ENCODE measurements at regions not wholly inside any gene's neighbourhood (a gene's known extent, or its start where the extent isn't known, plus 50 kb on each side); places are given as distances from the start of the nearest gene placed in this dataset.

GRCh38 chr10:64959116-64959515 lies 1437.9 kb downstream of the REEP3 start:
- no peak overlapping the region for H3K4me3 ChIP-seq (ENCODE audit: low read depth, low read length)
- TF ChIP-seq CTCF (IDR thresholded peaks at IDR 0.05; ENCODE audit: insufficient read depth, low read depth, low read length), result no peak
- DNase-seq (ENCODE audit: low read depth), result no peak

GRCh38 chr10:64959883-64960282 lies 1438.7 kb downstream of the REEP3 start:
- TF ChIP-seq CTCF (IDR thresholded peaks at IDR 0.05; ENCODE audit: insufficient read depth, low read depth, low read length), result no peak
- no peak overlapping the region for H3K4me3 ChIP-seq (ENCODE audit: low read depth, low read length)
- DNase-seq (ENCODE audit: low read depth), result no peak

- no peak for DNase-seq (ENCODE audit: low read depth)
- H3K4me3 ChIP-seq (ENCODE audit: low read depth, low read length), result no peak overlapping the region
- no peak for TF ChIP-seq CTCF (IDR thresholded peaks at IDR 0.05; ENCODE audit: insufficient read depth, low read depth, low read length)
Observed at GRCh38 chr10:64973391-64973790, 1452.2 kb downstream of the REEP3 start.

GRCh38 chr10:64976150-64976549 lies 1454.9 kb downstream of the REEP3 start:
- no peak overlapping the region for H3K4me3 ChIP-seq (ENCODE audit: low read depth, low read length)
- no peak for DNase-seq (ENCODE audit: low read depth)
- TF ChIP-seq CTCF (IDR thresholded peaks at IDR 0.05; ENCODE audit: insufficient read depth, low read depth, low read length), result no peak

- DNase-seq (ENCODE audit: low read depth), result no peak
- no peak for TF ChIP-seq CTCF (IDR thresholded peaks at IDR 0.05; ENCODE audit: insufficient read depth, low read depth, low read length)
- no peak overlapping the region for H3K4me3 ChIP-seq (ENCODE audit: low read depth, low read length)
Observed at GRCh38 chr10:64977915-64978314, 1456.7 kb downstream of the REEP3 start.

GRCh38 chr10:64996886-64997285 lies 1475.7 kb downstream of the REEP3 start:
- TF ChIP-seq CTCF (IDR thresholded peaks at IDR 0.05; ENCODE audit: insufficient read depth, low read depth, low read length), result no peak

GRCh38 chr10:65010845-65011244 lies 1489.6 kb downstream of the REEP3 start:
- no peak for TF ChIP-seq CTCF (IDR thresholded peaks at IDR 0.05; ENCODE audit: insufficient read depth, low read depth, low read length)
- H3K4me3 ChIP-seq (ENCODE audit: low read depth, low read length), result no peak overlapping the region
- no peak for DNase-seq (ENCODE audit: low read depth)

More at GRCh38 chr10:64996886-64997285, 1475.7 kb downstream of the REEP3 start:
- DNase-seq (ENCODE audit: low read depth), result no peak
- H3K4me3 ChIP-seq (ENCODE audit: low read depth, low read length), result no peak overlapping the region
